Activated CD4-positive, alpha-beta T cell treated with anti-CD3 and anti-CD28 coated beads, Interleukin-2, amount 10 ng/mL, durations not matched to agents 7 days and 5 days (primary cell): ENCODE measurements at regions not wholly inside any gene's neighbourhood (a gene's known extent, or its start where the extent isn't known, plus 50 kb on each side); places are given as distances from the start of the nearest gene placed in this dataset.

ENCODE experiments used
- CTCF ChIA-PET: fragments of 350-600 bp; sonication (Branson Sonifier 250); formaldehyde crosslinking; loops from one replicate; lab custom pipeline; 2021; ENCODE audit warnings: antibody characterized with exemption; lab: Charles Lee
- POLR2A ChIA-PET: fragments of 350-600 bp; sonication (Branson Sonifier 250); formaldehyde crosslinking; loops from one replicate; lab custom pipeline; 2021; ENCODE audit warnings: antibody characterized with exemption; lab: Charles Lee
- DNase-seq: peaks from one replicate; pipeline ENCODE4 v3.0.0-alpha.2; 2020
- H3K27ac Mint-ChIP-seq: one replicate; pipeline ENCODE4 v1.8.0; 2021; ENCODE audit warnings: mild to moderate bottlenecking, moderate library complexity, mixed read lengths
- H3K27me3 Mint-ChIP-seq: one replicate; pipeline ENCODE4 v1.8.0; 2021; ENCODE audit warnings: mixed read lengths
- H3K36me3 Mint-ChIP-seq: one replicate; pipeline ENCODE4 v1.8.0; 2021; ENCODE audit warnings: low read depth, mixed read lengths
- H3K4me1 Mint-ChIP-seq: one replicate; pipeline ENCODE4 v1.8.0; 2021; ENCODE audit warnings: mixed read lengths
- H3K4me3 Mint-ChIP-seq: one replicate; pipeline ENCODE4 v1.8.0; 2021; ENCODE audit warnings: mild to moderate bottlenecking, moderate library complexity, mixed read lengths
- H3K9me3 Mint-ChIP-seq: one replicate; pipeline ENCODE4 v1.8.0; 2021; ENCODE audit warnings: mixed read lengths

GRCh38 chr18:70636991-70637390 is 348.1 kb downstream of the SOCS6 start:
- ChIA-PET POLR2A (no interaction called here), CTCF (no interaction called here)
- no peak for DNase-seq
- Mint-ChIP-seq H3K27ac (no peak overlapping the region), H3K4me1 (peaks cover 2% of the 10 kb centered on the region), H3K9me3 (peaks cover 7% of the 10 kb centered on the region), H3K27me3 (no peaks in the 10 kb centered on the region), H3K4me3 (no peak overlapping the region), H3K36me3 (no peaks in the 10 kb centered on the region)

GRCh38 chr18:70634576-70635147 is 345.8 kb downstream of the SOCS6 start:
- DNase-seq, result no peak
- ChIA-PET POLR2A (no interaction called here), CTCF (no interaction called here)
- Mint-ChIP-seq H3K4me1 (peaks cover 5% of the 10 kb centered on the region), H3K4me3 (no peak overlapping the region), H3K27ac (no peak overlapping the region), H3K9me3 (peaks cover 7% of the 10 kb centered on the region), H3K36me3 (no peaks in the 10 kb centered on the region), H3K27me3 (no peaks in the 10 kb centered on the region)

- no peak for DNase-seq
- Mint-ChIP-seq H3K4me1 (peaks cover 12% of the 10 kb centered on the region), H3K36me3 (no peaks in the 10 kb centered on the region), H3K9me3 (no peaks in the 10 kb centered on the region), H3K4me3 (no peak overlapping the region), H3K27ac (no peak overlapping the region), H3K27me3 (no peaks in the 10 kb centered on the region)
- ChIA-PET POLR2A (no interaction called here), CTCF (no interaction called here)
Measured at GRCh38 chr18:70627182-70627802, 338.4 kb downstream of the SOCS6 start.

- H3K4me1 Mint-ChIP-seq, result peaks cover 26% of the 10 kb centered on the region
- H3K27me3 Mint-ChIP-seq, result no peaks in the 10 kb centered on the region
- no peaks in the 10 kb centered on the region for H3K9me3 Mint-ChIP-seq
- H3K27ac Mint-ChIP-seq, result no peak overlapping the region
- ChIA-PET CTCF (no interaction called here), POLR2A (no interaction called here)
- H3K36me3 Mint-ChIP-seq, result no peaks in the 10 kb centered on the region
- no peak overlapping the region for H3K4me3 Mint-ChIP-seq
- DNase-seq, result no peak
Measured at GRCh38 chr18:70622622-70623419, 334.0 kb downstream of the SOCS6 start.

GRCh38 chr18:70621710-70622109 is 332.9 kb downstream of the SOCS6 start:
- DNase-seq, result peak; percentile 15
- H3K36me3 Mint-ChIP-seq, result no peaks in the 10 kb centered on the region
- H3K27me3 Mint-ChIP-seq, result no peaks in the 10 kb centered on the region
- peaks cover 26% of the 10 kb centered on the region for H3K4me1 Mint-ChIP-seq
- ChIA-PET POLR2A (no interaction called here), CTCF (no interaction called here)
- H3K9me3 Mint-ChIP-seq, result no peaks in the 10 kb centered on the region
- H3K4me3 Mint-ChIP-seq, result peak overlapping the region; percentile 74
- peak overlapping the region; percentile 98 for H3K27ac Mint-ChIP-seq

- H3K27me3 Mint-ChIP-seq, result no peaks in the 10 kb centered on the region
- peaks cover 26% of the 10 kb centered on the region for H3K4me1 Mint-ChIP-seq
- no peaks in the 10 kb centered on the region for H3K9me3 Mint-ChIP-seq
- ChIA-PET POLR2A (no interaction called here), CTCF (no interaction called here)
- H3K27ac Mint-ChIP-seq, result peak overlapping the region; percentile 98
- no peak overlapping the region for H3K4me3 Mint-ChIP-seq
- no peak for DNase-seq
- no peaks in the 10 kb centered on the region for H3K36me3 Mint-ChIP-seq
Measured at GRCh38 chr18:70620837-70621612, 332.2 kb downstream of the SOCS6 start.

- no peak overlapping the region for H3K4me3 Mint-ChIP-seq
- ChIA-PET CTCF (interaction anchor here (0.5 kb wide), 1 partner anchor 1822 kb away, joined by 6 read pairs; no protein-coding TSS in a partner anchor), POLR2A (no interaction called here)
- H3K36me3 Mint-ChIP-seq, result no peaks in the 10 kb centered on the region
- peaks cover 2% of the 10 kb centered on the region for H3K9me3 Mint-ChIP-seq
- peaks cover 19% of the 10 kb centered on the region for H3K4me1 Mint-ChIP-seq
- no peak overlapping the region for H3K27ac Mint-ChIP-seq
- no peak for DNase-seq
- no peaks in the 10 kb centered on the region for H3K27me3 Mint-ChIP-seq
Measured at GRCh38 chr18:70617020-70617763, 328.3 kb downstream of the SOCS6 start.

GRCh38 chr18:70600225-70600925 is 311.5 kb downstream of the SOCS6 start:
- no peak for DNase-seq
- no peak overlapping the region for H3K4me3 Mint-ChIP-seq
- H3K27me3 Mint-ChIP-seq, result no peaks in the 10 kb centered on the region
- no peak overlapping the region for H3K27ac Mint-ChIP-seq
- H3K4me1 Mint-ChIP-seq, result peaks cover 4% of the 10 kb centered on the region
- peaks cover 4% of the 10 kb centered on the region for H3K9me3 Mint-ChIP-seq
- CTCF ChIA-PET, result no interaction called here
- POLR2A ChIA-PET, result no interaction called here
- H3K36me3 Mint-ChIP-seq, result no peaks in the 10 kb centered on the region

GRCh38 chr18:70598406-70598805 is 309.6 kb downstream of the SOCS6 start:
- Mint-ChIP-seq H3K9me3 (no peaks in the 10 kb centered on the region), H3K4me1 (peaks cover 4% of the 10 kb centered on the region), H3K27ac (no peak overlapping the region), H3K36me3 (no peaks in the 10 kb centered on the region), H3K4me3 (no peak overlapping the region), H3K27me3 (no peaks in the 10 kb centered on the region)
- DNase-seq, result no peak
- ChIA-PET POLR2A (no interaction called here), CTCF (no interaction called here)

- Mint-ChIP-seq H3K27ac (no peak overlapping the region), H3K4me3 (no peak overlapping the region)
- CTCF ChIA-PET, result no interaction called here
Measured at GRCh38 chr18:70582981-70583380, 294.1 kb downstream of the SOCS6 start.

GRCh38 chr18:70578480-70578879 is 289.6 kb downstream of the SOCS6 start:
- peaks cover 5% of the 10 kb centered on the region for H3K9me3 Mint-ChIP-seq
- H3K27ac Mint-ChIP-seq, result no peak overlapping the region
- no peaks in the 10 kb centered on the region for H3K27me3 Mint-ChIP-seq
- no peaks in the 10 kb centered on the region for H3K4me1 Mint-ChIP-seq
- CTCF ChIA-PET, result no interaction called here
- POLR2A ChIA-PET, result no interaction called here
- no peaks in the 10 kb centered on the region for H3K36me3 Mint-ChIP-seq
- no peak for DNase-seq
- no peak overlapping the region for H3K4me3 Mint-ChIP-seq

More at GRCh38 chr18:70582981-70583380, 294.1 kb downstream of the SOCS6 start:
- no peaks in the 10 kb centered on the region for H3K36me3 Mint-ChIP-seq
- no peaks in the 10 kb centered on the region for H3K27me3 Mint-ChIP-seq
- H3K4me1 Mint-ChIP-seq, result no peaks in the 10 kb centered on the region
- DNase-seq, result no peak
- H3K9me3 Mint-ChIP-seq, result peaks cover 12% of the 10 kb centered on the region
- POLR2A ChIA-PET, result no interaction called here

GRCh38 chr18:70577023-70577420 is 288.2 kb downstream of the SOCS6 start:
- no peaks in the 10 kb centered on the region for H3K27me3 Mint-ChIP-seq
- CTCF ChIA-PET, result no interaction called here

More at GRCh38 chr18:70577023-70577420, 288.2 kb downstream of the SOCS6 start:
- Mint-ChIP-seq H3K4me1 (no peaks in the 10 kb centered on the region), H3K27ac (no peak overlapping the region), H3K36me3 (no peaks in the 10 kb centered on the region), H3K4me3 (no peak overlapping the region), H3K9me3 (peaks cover 8% of the 10 kb centered on the region)
- POLR2A ChIA-PET, result no interaction called here
- DNase-seq, result no peak
